Astrocyte (in vitro differentiated cells and primary cell): ENCODE measurements at regions not wholly inside any gene's neighbourhood (a gene's known extent, or its start where the extent isn't known, plus 50 kb on each side); places are given as distances from the start of the nearest gene placed in this dataset.

Source experiments
- DNase-seq: peaks from one replicate; pipeline ENCODE4 v3.0.0-alpha.2; 2010; ENCODE audit warnings: low read depth
- FAIRE-seq: peaks from 2 replicates; lab custom pipeline; 2011; peaks lifted over from hg19 to GRCh38; lab: Jason Lieb, UNC
- H2AFZ ChIP-seq: 2 replicates; pipeline ENCODE4 v1.6.0; 2012; ENCODE audit warnings: low read depth, low read length, inconsistent platforms
- H3K27ac ChIP-seq: 2 replicates; pipeline ENCODE4 v1.5.1; 2011; ENCODE audit warnings: low read depth, low read length, inconsistent platforms
- H3K27me3 ChIP-seq: 2 replicates; pipeline ENCODE4 v1.6.0; 2011; ENCODE audit warnings: low read length, inconsistent platforms; ENCODE audit not compliant: insufficient read depth
- H3K36me3 ChIP-seq: 2 replicates; pipeline ENCODE4 v1.5.1; 2011; ENCODE audit warnings: low read length, inconsistent platforms; ENCODE audit not compliant: insufficient read depth
- H3K4me1 ChIP-seq: 2 replicates; pipeline ENCODE4 v1.5.1; 2011; ENCODE audit warnings: low read length, inconsistent platforms; ENCODE audit not compliant: insufficient read depth
- H3K4me2 ChIP-seq: 2 replicates; pipeline ENCODE4 v1.6.0; 2012; ENCODE audit warnings: low read length, inconsistent platforms
- H3K4me3 ChIP-seq: 2 replicates; pipeline ENCODE4 v1.5.1; 2011; ENCODE audit warnings: low read depth, mild to moderate bottlenecking, low read length, inconsistent platforms; ENCODE audit not compliant: insufficient read depth
- H3K79me2 ChIP-seq: 2 replicates; pipeline ENCODE4 v1.6.0; 2012; ENCODE audit warnings: mild to moderate bottlenecking, low read length, inconsistent platforms; ENCODE audit not compliant: insufficient read depth
- H3K9ac ChIP-seq: 2 replicates; pipeline ENCODE4 v1.6.0; 2012; ENCODE audit warnings: mild to moderate bottlenecking, low read length, inconsistent platforms
- H3K9me3 ChIP-seq: 2 replicates; pipeline ENCODE4 v1.5.1; 2012; ENCODE audit warnings: low read depth, mild to moderate bottlenecking, low read length, inconsistent platforms; ENCODE audit not compliant: insufficient read depth
- H4K20me1 ChIP-seq: 2 replicates; pipeline ENCODE4 v1.6.0; 2012; ENCODE audit warnings: low read length, inconsistent platforms; ENCODE audit not compliant: insufficient read depth
- H3K27ac Mint-ChIP-seq: one replicate; pipeline ENCODE4 v1.8.0; 2021; ENCODE audit warnings: mild to moderate bottlenecking, mixed read lengths; ENCODE audit not compliant: unreplicated experiment
- H3K27me3 Mint-ChIP-seq: one replicate; pipeline ENCODE4 v1.8.0; 2021; ENCODE audit warnings: low read depth, mixed read lengths; ENCODE audit not compliant: unreplicated experiment
- H3K36me3 Mint-ChIP-seq: one replicate; pipeline ENCODE4 v1.8.0; 2021; ENCODE audit warnings: low read depth, mixed read lengths; ENCODE audit not compliant: unreplicated experiment
- H3K4me1 Mint-ChIP-seq: one replicate; pipeline ENCODE4 v1.8.0; 2021; ENCODE audit warnings: low read depth, mixed read lengths; ENCODE audit not compliant: unreplicated experiment
- H3K4me3 Mint-ChIP-seq: one replicate; pipeline ENCODE4 v1.8.0; 2021; ENCODE audit warnings: mild to moderate bottlenecking, moderate library complexity, mixed read lengths; ENCODE audit not compliant: unreplicated experiment
- H3K9me3 Mint-ChIP-seq: one replicate; pipeline ENCODE4 v1.8.0; 2021; ENCODE audit warnings: mild to moderate bottlenecking, mixed read lengths; ENCODE audit not compliant: unreplicated experiment
- CTCF ChIP-seq: IDR thresholded peaks from 2 replicates; pipeline ENCODE4 v1.5.1; 2011; ENCODE audit warnings: low read depth, mild to moderate bottlenecking, inconsistent platforms, low read length, moderate library complexity; ENCODE audit not compliant: insufficient read depth
- EZH2 ChIP-seq: IDR thresholded peaks from 2 replicates; pipeline ENCODE4 v1.6.1; 2012; ENCODE audit warnings: mild to moderate bottlenecking, low read length, inconsistent platforms; ENCODE audit not compliant: insufficient read depth

DNA sequence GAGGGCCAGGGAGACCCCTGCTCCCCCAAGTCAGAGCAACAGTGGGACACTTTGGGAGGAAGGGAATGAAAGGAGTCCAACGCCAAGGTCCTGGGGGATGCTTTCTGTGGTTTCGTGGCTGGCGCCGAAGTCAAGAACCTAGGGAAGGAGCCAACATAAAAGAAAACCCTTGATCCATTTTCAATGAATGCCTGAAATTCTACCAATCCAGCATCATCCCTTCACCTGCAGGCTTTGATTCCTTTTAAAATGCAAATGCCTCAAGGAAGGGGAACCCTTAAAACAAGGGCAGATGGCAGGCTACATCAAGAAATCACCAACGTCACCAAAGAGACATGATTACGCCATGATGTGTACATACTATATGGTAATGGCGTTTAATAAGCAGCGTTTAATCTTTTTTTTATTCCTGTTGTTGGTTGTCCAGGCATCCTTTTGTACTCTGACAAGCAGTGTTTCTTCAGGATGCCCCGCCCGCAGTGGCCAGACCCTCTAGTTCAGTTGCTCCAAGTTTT is 123.3 kb upstream of the SLC1A4 start:
- Histone ChIP-seq H3K36me3 (no peaks in the 10 kb centered on the region), H3K27ac (no peak overlapping the region), H3K9ac (no peak overlapping the region), H3K79me2 (no peaks in the 10 kb centered on the region), H3K9me3 (peaks cover 7% of the 10 kb centered on the region), H3K4me1 (peaks cover 15% of the 10 kb centered on the region), H3K4me3 (no peak overlapping the region), H4K20me1 (peaks cover 11% of the 10 kb centered on the region), H3K4me2 (peak overlapping the region; percentile 95), H2AFZ (no peak overlapping the region), H3K27me3 (peaks cover 42% of the 10 kb centered on the region)
- peak; percentile 4 for TF ChIP-seq CTCF
- TF ChIP-seq EZH2 = no peak
- no peaks in the 10 kb centered on the region for H3K9me3 Mint-ChIP-seq
- no peaks in the 10 kb centered on the region for H3K36me3 Mint-ChIP-seq
- FAIRE-seq (no peak), DNase-seq (no peak)
- H3K4me3 Mint-ChIP-seq = no peak overlapping the region
- H3K4me1 Mint-ChIP-seq = peaks cover 7% of the 10 kb centered on the region
- no peak overlapping the region for H3K27ac Mint-ChIP-seq
- peaks cover 22% of the 10 kb centered on the region for H3K27me3 Mint-ChIP-seq

- Histone ChIP-seq H3K27ac (no peak overlapping the region), H3K9me3 (peaks cover 7% of the 10 kb centered on the region), H3K36me3 (no peaks in the 10 kb centered on the region), H4K20me1 (peaks cover 11% of the 10 kb centered on the region), H3K79me2 (no peaks in the 10 kb centered on the region), H2AFZ (no peak overlapping the region), H3K9ac (no peak overlapping the region), H3K4me1 (peaks cover 15% of the 10 kb centered on the region), H3K4me2 (peak overlapping the region; percentile 51), H3K4me3 (no peak overlapping the region), H3K27me3 (peaks cover 49% of the 10 kb centered on the region)
- Mint-ChIP-seq H3K9me3 (no peaks in the 10 kb centered on the region), H3K36me3 (no peaks in the 10 kb centered on the region), H3K27me3 (peaks cover 22% of the 10 kb centered on the region), H3K4me3 (peak overlapping the region; percentile 58), H3K27ac (no peak overlapping the region), H3K4me1 (peaks cover 7% of the 10 kb centered on the region)
- FAIRE-seq = no peak
- peak; percentile 90 for DNase-seq
- TF ChIP-seq EZH2 (no peak), CTCF (no peak)
Observed at GRCh38 chr2:64866797-64867196, 122.4 kb upstream of the SLC1A4 start.

DNA sequence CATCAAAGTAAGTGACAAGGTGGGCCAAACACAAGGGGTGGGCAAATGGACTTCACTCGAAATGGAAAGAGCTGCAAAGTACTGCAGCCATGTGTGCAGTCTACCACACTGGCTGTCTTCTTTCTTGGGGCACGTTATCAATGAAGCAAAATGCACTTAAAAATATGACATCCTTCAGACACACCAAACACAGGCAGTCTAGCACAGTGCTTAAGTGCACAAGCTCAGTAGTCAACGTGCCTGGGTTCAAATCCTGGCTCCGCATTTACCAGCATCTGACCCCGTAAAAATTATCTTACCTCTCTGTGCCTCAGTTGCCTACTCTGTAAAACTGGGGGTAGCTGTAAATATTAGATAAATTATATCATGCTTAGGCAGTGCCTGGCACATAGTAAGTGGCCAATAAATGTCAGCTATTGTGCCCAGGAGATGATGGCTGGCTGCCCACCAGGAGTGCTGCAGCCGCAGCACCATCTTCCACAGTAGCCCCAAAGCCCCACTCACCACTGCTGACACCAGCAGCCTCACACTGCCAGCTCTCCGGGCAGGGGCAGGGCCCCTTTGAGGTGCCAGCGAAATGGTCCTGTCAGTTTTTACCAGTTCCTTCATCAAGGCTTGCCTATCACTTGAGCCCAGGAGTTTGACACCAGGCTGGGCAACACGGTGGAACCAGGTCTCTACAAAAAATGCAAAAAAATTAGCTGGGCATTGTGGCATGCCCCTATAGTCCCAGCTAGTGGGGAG is 121.8 kb upstream of the SLC1A4 start:
- no peak overlapping the region for H3K27ac ChIP-seq
- DNase-seq (no peak), FAIRE-seq (no peak)
- no peak for TF ChIP-seq CTCF
- no peak for TF ChIP-seq EZH2
- peak overlapping the region; percentile 51 for H3K4me2 ChIP-seq
- peaks cover 22% of the 10 kb centered on the region for H3K27me3 Mint-ChIP-seq
- H3K27me3 ChIP-seq = peaks cover 52% of the 10 kb centered on the region
- H3K4me1 Mint-ChIP-seq = peaks cover 7% of the 10 kb centered on the region
- no peak overlapping the region for H3K27ac Mint-ChIP-seq
- H4K20me1 ChIP-seq = peaks cover 11% of the 10 kb centered on the region
- H3K4me3 ChIP-seq = no peak overlapping the region
- H3K9me3 Mint-ChIP-seq = no peaks in the 10 kb centered on the region
- no peaks in the 10 kb centered on the region for H3K79me2 ChIP-seq
- H3K9me3 ChIP-seq = peaks cover 4% of the 10 kb centered on the region
- no peaks in the 10 kb centered on the region for H3K36me3 ChIP-seq
- no peak overlapping the region for H2AFZ ChIP-seq
- H3K4me3 Mint-ChIP-seq = no peak overlapping the region
- H3K4me1 ChIP-seq = peaks cover 15% of the 10 kb centered on the region
- H3K36me3 Mint-ChIP-seq = no peaks in the 10 kb centered on the region
- H3K9ac ChIP-seq = no peak overlapping the region
